K562 (cell line): ENCODE measurements at regions not wholly inside any gene's neighbourhood (a gene's known extent, or its start where the extent isn't known, plus 50 kb on each side); places are given as distances from the start of the nearest gene placed in this dataset.

ENCODE experiments used
- ATAC-seq: fragments of 200-7000 bp; cut with Tn5 transposase; 3 replicates; pipeline ENCODE4 v1.9.1; 2020; ENCODE audit warnings: moderate library complexity
- BruUV-seq: library from RNA; stranded (reverse); fragments of 400-500 nt; replicated peaks from 2 replicates; lab custom pipeline; 2021; lab: Mats Ljungman, UMichigan
- CTCF ChIA-PET: fragments of 300-600 bp; formaldehyde crosslinking; extraction: SDS; loops from one replicate; lab custom pipeline; 2021; ENCODE audit warnings: low intra/inter-chr PET ratio; lab: Yijun Ruan, JAX
- POLR2A ChIA-PET: fragments of 300-600, 350-650 bp; sonication (Branson Sonifier 250); formaldehyde crosslinking; extraction: SDS; loops from one replicate; lab custom pipeline; 2021; ENCODE audit warnings: antibody characterized with exemption, inconsistent platforms; lab: Yijun Ruan, JAX
- DNase-seq, 4 experiments: peaks; one replicate each; pipeline versions ENCODE4 v3.0.0 to v3.0.0-alpha.2; 2011 to 2018; ENCODE audit warnings: low spot score in 3 of 4, mixed read lengths in 3 of 4; ENCODE audit errors: extremely low read depth in 1 of 4
- FAIRE-seq: peaks from 2 replicates; lab custom pipeline; 2011; peaks lifted over from hg19 to GRCh38; lab: Jason Lieb, UNC
- H2AFZ ChIP-seq: 2 replicates; pipeline ENCODE4 v1.6.0; 2011; ENCODE audit warnings: low read depth, low read length, control low read depth, inconsistent platforms
- H3K27ac ChIP-seq: fragments of 200-600 bp; 3 replicates; pipeline ENCODE4 v1.8.0; 2011; ENCODE audit warnings: low read depth, mild to moderate bottlenecking, control low read depth, inconsistent platforms, low read length, moderate library complexity, mixed read lengths; ENCODE audit errors: extremely low read depth
- H3K27me3 ChIP-seq, 2 experiments: fragments of 300-600 bp in 1 of 2; 2 replicates in 1 of 2; 3 replicates in 1 of 2; pipeline versions ENCODE4 v1.6.0 to v1.8.0; 2011; ENCODE audit warnings: inconsistent platforms in 2 of 2, low read length in 2 of 2, mild to moderate bottlenecking in 1 of 2, mixed read lengths in 1 of 2, moderate library complexity in 1 of 2; ENCODE audit not compliant: control insufficient read depth in 2 of 2, insufficient read depth in 2 of 2
- H3K36me3 ChIP-seq: fragments of 300-600 bp; 3 replicates; pipeline ENCODE4 v1.8.0; 2011; ENCODE audit warnings: mild to moderate bottlenecking, low read length, inconsistent platforms; ENCODE audit not compliant: control insufficient read depth, insufficient read depth
- H3K4me1 ChIP-seq, 2 experiments: fragments of 200-600 bp in 1 of 2; replicated peaks in 1 of 2; 2 replicates in 1 of 2; 3 replicates in 1 of 2; pipeline versions ENCODE4 v1.5.1 to v1.8.0; 2011; ENCODE audit warnings: inconsistent platforms in 2 of 2, low read length in 2 of 2, mild to moderate bottlenecking in 1 of 2, mixed read lengths in 1 of 2, moderate library complexity in 1 of 2; ENCODE audit not compliant: control insufficient read depth in 2 of 2, insufficient read depth in 2 of 2
- H3K4me2 ChIP-seq: 2 replicates; pipeline ENCODE4 v1.6.1; 2011; ENCODE audit warnings: low read length, control low read depth, inconsistent platforms, mixed read lengths; ENCODE audit not compliant: insufficient read depth
- H3K4me3 ChIP-seq: fragments of 200-600 bp; sonication (generic), shearing (Covaris generic); 2 replicates; pipeline ENCODE4 v1.5.1; 2016; ENCODE audit warnings: control low read depth, inconsistent platforms
- H3K79me2 ChIP-seq: fragments of 200-600 bp; 3 replicates; pipeline ENCODE4 v1.8.0; 2011; ENCODE audit warnings: low read length, inconsistent platforms; ENCODE audit not compliant: control insufficient read depth, insufficient read depth
- H3K9ac ChIP-seq, 2 experiments: 2 replicates each; pipeline versions ENCODE4 v1.6.0 to v1.6.1; 2011; ENCODE audit warnings: low read depth in 2 of 2, low read length in 2 of 2, control low read depth in 1 of 2, inconsistent platforms in 1 of 2, mild to moderate bottlenecking in 1 of 2, mixed read lengths in 1 of 2; ENCODE audit not compliant: insufficient read depth in 1 of 2
- H3K9me1 ChIP-seq: one replicate; pipeline ENCODE4 v1.6.0; 2011; ENCODE audit warnings: inconsistent platforms, mild to moderate bottlenecking, low read length, moderate library complexity; ENCODE audit not compliant: control insufficient read depth, insufficient read depth
- H3K9me3 ChIP-seq: replicated peaks from 2 replicates; pipeline ENCODE4 v1.5.1; 2011; ENCODE audit warnings: low read depth, low read length, inconsistent platforms; ENCODE audit not compliant: control insufficient read depth, insufficient read depth
- H4K20me1 ChIP-seq: replicated peaks from 2 replicates; pipeline ENCODE4 v1.6.1; 2011; ENCODE audit warnings: low read length, inconsistent platforms, mixed read lengths; ENCODE audit not compliant: control insufficient read depth, insufficient read depth
- E2F4 ChIP-seq: sonication (generic); formaldehyde crosslinking; IDR thresholded peaks from 2 replicates; pipeline ENCODE4 v1.8.0; 2022; ENCODE audit warnings: mild to moderate bottlenecking, low read depth, missing genetic modification reagents
- EZH2 ChIP-seq: IDR thresholded peaks from 2 replicates; pipeline ENCODE4 v1.6.1; 2012; ENCODE audit warnings: low read depth, mild to moderate bottlenecking, inconsistent platforms, low read length, borderline replicate concordance
- GTF2B ChIP-seq: IDR thresholded peaks from 2 replicates; pipeline ENCODE4 v1.6.1; 2011; ENCODE audit not compliant: insufficient read length; ENCODE audit errors: extremely low read depth
- MAFF ChIP-seq: IDR thresholded peaks from 2 replicates; pipeline ENCODE4 v1.6.1; 2012; ENCODE audit warnings: low read length, improper control_type of control experiment
- RBM34 ChIP-seq: fragments of 200-400 bp; formaldehyde crosslinking; IDR thresholded peaks from 2 replicates; pipeline ENCODE4 v1.6.1; 2018; ENCODE audit warnings: low read length, borderline replicate concordance; ENCODE audit not compliant: insufficient read depth
- STAT5B ChIP-seq: fragments of 250-450 bp; sonication (Bioruptor Pico); IDR thresholded peaks from 2 replicates; pipeline ENCODE4 v1.8.0; 2021; ENCODE audit warnings: mild to moderate bottlenecking, inconsistent platforms
- TSHZ1 ChIP-seq: fragments of 250-450 bp; sonication (Bioruptor Pico); IDR thresholded peaks from 2 replicates; pipeline ENCODE4 v1.4.0; 2020; ENCODE audit warnings: mild to moderate bottlenecking, moderate library complexity
- ZNF589 ChIP-seq: fragments of 200-800 bp; sonication (Bioruptor generic); IDR thresholded peaks from 2 replicates; pipeline ENCODE4 v1.6.1; 2016; ENCODE audit warnings: low read depth, missing genetic modification characterization, missing compliant biosample characterization
- WGBS: fragments of 100-300 bp; shearing (Covaris generic); methylation state at CpG from one replicate; pipeline ENCODE4 v1.1.6; 2016; ENCODE audit warnings: low coverage, mixed read lengths; ENCODE audit not compliant: insufficient coverage; ENCODE audit errors: missing lambda C conversion rate; 5-methylcytosine and 5-hydroxymethylcytosine counted together
- in situ Hi-C: fragments of 300-500 bp; cut with MboI; formaldehyde crosslinking; loops from 4 replicates; pipeline ENCODE4 v1.15.0; 2018; ENCODE audit warnings: inconsistent platforms, mixed read lengths
- intact Hi-C: fragments of 100-400 bp; cut with micrococcal nuclease; formaldehyde crosslinking; loops from 2 replicates; pipeline ENCODE4 v1.14.2; 2022

- TF ChIP-seq TSHZ1 (no peak), ZNF589 (no peak), MAFF (no peak)
Measured at GRCh38 chr12:91594715-91595114, 412.1 kb upstream of the DCN start (continued).

- DNase-seq (no peak), ATAC-seq (no peak), FAIRE-seq (no peak)
- BruUV-seq = no TSS peak
- Histone ChIP-seq H3K27ac (no peak overlapping the region), H3K9ac (no peak overlapping the region), H3K79me2 (peaks cover 31% of the 10 kb centered on the region), H3K9me3 (no peaks in the 10 kb centered on the region), H3K27me3 (no peaks in the 10 kb centered on the region), H3K9me1 (no peaks in the 10 kb centered on the region), H3K36me3 (no peaks in the 10 kb centered on the region), H3K4me2 (no peak overlapping the region), H4K20me1 (no peaks in the 10 kb centered on the region; the same call in 1 of the 2 replicates), H3K4me3 (no peak overlapping the region), H2AFZ (no peak overlapping the region), H3K4me1 (peaks cover 0 to 6% of the 10 kb centered on the region in 2 experiments; a peak in 3 of 5 replicates)
- TF ChIP-seq MAFF (no peak), E2F4 (no peak), GTF2B (no peak), EZH2 (no peak), STAT5B (CRISPR knock-in tag) (no peak), RBM34 (no peak)
- ChIA-PET POLR2A (interaction anchor here (1.2 kb wide), 1 partner anchor 20 kb away, joined by 3 read pairs; no protein-coding TSS in a partner anchor), CTCF (no interaction called here)
- intact Hi-C loops (no loop called here), in situ Hi-C loops (no loop called here)
- 59% methylated on average over 1 of the region's 1 CpG for WGBS
Measured at GRCh38 chr12:91591639-91591987, 409.0 kb upstream of the DCN start.
